HL-60 (cell line): ENCODE measurements at regions not wholly inside any gene's neighbourhood (a gene's known extent, or its start where the extent isn't known, plus 50 kb on each side); places are given as distances from the start of the nearest gene placed in this dataset.

Experiments
- DNase-seq, 2 experiments: peaks; one replicate each; pipeline ENCODE4 v3.0.0-alpha.2; 2010 to 2020; ENCODE audit warnings: low read depth in 1 of 2, low spot score in 1 of 2
- H3K27ac ChIP-seq: fragments of 250-450 bp; sonication (Bioruptor Pico); replicated peaks from 2 replicates; pipeline ENCODE4 v1.5.1; 2020; ENCODE audit warnings: mild to moderate bottlenecking, moderate library complexity
- H3K27me3 ChIP-seq: fragments of 250-450 bp; sonication (Bioruptor Pico); 2 replicates; pipeline ENCODE4 v1.5.1; 2021; ENCODE audit warnings: mild to moderate bottlenecking, moderate library complexity; ENCODE audit not compliant: insufficient read depth, poor library complexity, severe bottlenecking
- H3K4me3 ChIP-seq: replicated peaks from 2 replicates; pipeline ENCODE4 v1.5.1; 2011; ENCODE audit warnings: mild to moderate bottlenecking, control low read depth, low read length; ENCODE audit not compliant: insufficient read depth
- CTCF ChIP-seq: IDR thresholded peaks from one replicate; pipeline ENCODE4 v1.5.1; 2011; ENCODE audit warnings: low read length, control low read depth, inconsistent platforms; ENCODE audit not compliant: insufficient read depth
- GABPA ChIP-seq: IDR thresholded peaks from 2 replicates; pipeline ENCODE4 v1.6.1; 2012; ENCODE audit warnings: low read depth
- POLR2AphosphoS5 ChIP-seq: IDR thresholded peaks from 2 replicates; pipeline ENCODE4 v1.6.1; 2012; ENCODE audit warnings: low read depth
- REST ChIP-seq: IDR thresholded peaks from 2 replicates; pipeline ENCODE4 v1.6.1; 2012; ENCODE audit warnings: low read depth; ENCODE audit not compliant: insufficient replicate concordance
- SPI1 ChIP-seq: IDR thresholded peaks from 2 replicates; pipeline ENCODE4 v1.6.1; 2012; ENCODE audit warnings: low read depth, mild to moderate bottlenecking, borderline replicate concordance

- no peak for DNase-seq
- Histone ChIP-seq H3K27ac (no peak overlapping the region), H3K4me3 (no peak overlapping the region), H3K27me3 (no peaks in the 10 kb centered on the region)
- TF ChIP-seq GABPA (no peak), POLR2AphosphoS5 (no peak), SPI1 (no peak), REST (no peak), CTCF (no peak)
These were observed 96.4 kb downstream of the TMEM170B start for GRCh38 chr6:11633741-11634509.

GRCh38 chr6:11634948-11635347 lies 97.4 kb downstream of the TMEM170B start:
- Histone ChIP-seq H3K27ac (no peak overlapping the region), H3K4me3 (no peak overlapping the region), H3K27me3 (no peaks in the 10 kb centered on the region)
- TF ChIP-seq REST: no peak
- TF ChIP-seq POLR2AphosphoS5: no peak
- TF ChIP-seq CTCF: no peak
- TF ChIP-seq SPI1: no peak
- TF ChIP-seq GABPA: no peak
- DNase-seq: no peak

- Histone ChIP-seq H3K27ac (no peak overlapping the region), H3K27me3 (no peaks in the 10 kb centered on the region), H3K4me3 (no peak overlapping the region)
- no peak for DNase-seq
- TF ChIP-seq CTCF: no peak
- no peak for TF ChIP-seq SPI1
- no peak for TF ChIP-seq POLR2AphosphoS5
- TF ChIP-seq REST: no peak
- no peak for TF ChIP-seq GABPA
These were observed 98.6 kb downstream of the TMEM170B start for GRCh38 chr6:11636121-11636520.
